ENCODE measurements at regions not wholly inside any gene's neighbourhood (a gene's known extent, or its start where the extent isn't known, plus 50 kb on each side); places are given as distances from the start of the nearest gene placed in this dataset.

- Histone ChIP-seq H3K23ac (ENCODE audit: low read depth, low read length, poor library complexity) (no peak overlapping the region), H3K18ac (ENCODE audit: low read length) (no peak overlapping the region), H2BK5ac (ENCODE audit: low read length) (no peak overlapping the region), H2BK120ac (ENCODE audit: low read depth, low read length) (no peak overlapping the region), H3K9ac (ENCODE audit: low read depth, low read length, poor library complexity) (no peak overlapping the region), H3K4me3 (ENCODE audit: low read length in 2 of 2) (no peak overlapping the region), H4K91ac (ENCODE audit: low read depth, low read length, poor library complexity) (no peak overlapping the region), H3K9me3 (replicated peaks in 1 of 2; ENCODE audit: control insufficient read depth in 2 of 2, insufficient read depth in 1 of 2, low read depth in 1 of 2, low read length in 2 of 2) (no peaks in the 10 kb centered on the region), H3K36me3 (replicated peaks in 1 of 2; ENCODE audit: control insufficient read depth in 2 of 2, insufficient read depth in 2 of 2, low read length in 2 of 2) (no peaks in the 10 kb centered on the region), H2AFZ (ENCODE audit: low read length) (no peak overlapping the region), H2BK12ac (ENCODE audit: low read length) (no peak overlapping the region), H2BK15ac (ENCODE audit: low read length) (no peak overlapping the region), H3K4me1 (ENCODE audit: control insufficient read depth in 2 of 2, insufficient read depth in 1 of 2, low read depth in 1 of 2, low read length in 2 of 2) (no peaks in the 10 kb centered on the region), H3K27ac (replicated peaks; ENCODE audit: low read length) (no peak overlapping the region), H3K4me2 (ENCODE audit: insufficient read depth, low read length, poor library complexity, severe bottlenecking) (no peak overlapping the region), H3K14ac (ENCODE audit: low read length) (no peak overlapping the region), H4K8ac (ENCODE audit: low read depth, low read length) (no peak overlapping the region), H3K27me3 (ENCODE audit: control insufficient read depth in 3 of 3, insufficient read depth in 3 of 3, low read depth in 1 of 3, low read length in 3 of 3) (no peaks in the 10 kb centered on the region), H3K79me1 (ENCODE audit: low read depth, low read length) (no peaks in the 10 kb centered on the region), H2AK5ac (ENCODE audit: low read depth, low read length) (no peak overlapping the region), H3K4ac (ENCODE audit: low read length) (no peak overlapping the region)
- no peak for DNase-seq (ENCODE audit: low spot score)
- WGBS, 2 donors (ENCODE audit: extremely low coverage in 2 of 2, insufficient read length in 2 of 2, insufficient replicate concordance in 1 of 2), result no CpG with 5 or more reads among the region's 3 CpGs
These were observed 818.7 kb upstream of the PCDH9 start for GRCh38 chr13:68048802-68049359.

GRCh38 chr13:68047889-68048288, 817.8 kb upstream of the PCDH9 start:
- Histone ChIP-seq H4K8ac (ENCODE audit: low read depth, low read length) (no peak overlapping the region), H4K91ac (ENCODE audit: low read depth, low read length, poor library complexity) (no peak overlapping the region), H2BK12ac (ENCODE audit: low read length) (no peak overlapping the region), H2BK120ac (ENCODE audit: low read depth, low read length) (no peak overlapping the region), H2AFZ (ENCODE audit: low read length) (no peak overlapping the region), H3K27ac (replicated peaks; ENCODE audit: low read length) (no peak overlapping the region), H2AK5ac (ENCODE audit: low read depth, low read length) (no peak overlapping the region), H3K4me3 (ENCODE audit: low read length in 2 of 2) (no peak overlapping the region), H3K36me3 (replicated peaks in 1 of 2; ENCODE audit: control insufficient read depth in 2 of 2, insufficient read depth in 2 of 2, low read length in 2 of 2) (no peaks in the 10 kb centered on the region), H2BK15ac (ENCODE audit: low read length) (no peak overlapping the region), H3K27me3 (ENCODE audit: control insufficient read depth in 3 of 3, insufficient read depth in 3 of 3, low read depth in 1 of 3, low read length in 3 of 3) (no peaks in the 10 kb centered on the region), H3K18ac (ENCODE audit: low read length) (no peak overlapping the region), H3K4me2 (ENCODE audit: insufficient read depth, low read length, poor library complexity, severe bottlenecking) (no peak overlapping the region), H3K4ac (ENCODE audit: low read length) (no peak overlapping the region), H3K14ac (ENCODE audit: low read length) (no peak overlapping the region), H3K9ac (ENCODE audit: low read depth, low read length, poor library complexity) (no peak overlapping the region), H3K79me1 (ENCODE audit: low read depth, low read length) (no peaks in the 10 kb centered on the region), H3K23ac (ENCODE audit: low read depth, low read length, poor library complexity) (no peak overlapping the region), H3K9me3 (replicated peaks in 1 of 2; ENCODE audit: control insufficient read depth in 2 of 2, insufficient read depth in 1 of 2, low read depth in 1 of 2, low read length in 2 of 2) (no peaks in the 10 kb centered on the region), H2BK5ac (ENCODE audit: low read length) (no peak overlapping the region), H3K4me1 (ENCODE audit: control insufficient read depth in 2 of 2, insufficient read depth in 1 of 2, low read depth in 1 of 2, low read length in 2 of 2) (no peaks in the 10 kb centered on the region)
- WGBS, 2 donors (ENCODE audit: extremely low coverage in 2 of 2, insufficient read length in 2 of 2, insufficient replicate concordance in 1 of 2), result no CpG with 5 or more reads among the region's 3 CpGs
- no peak for DNase-seq (ENCODE audit: low spot score)

- Histone ChIP-seq H3K4me2 (ENCODE audit: insufficient read depth, low read length, poor library complexity, severe bottlenecking) (no peak overlapping the region), H3K36me3 (replicated peaks in 1 of 2; ENCODE audit: control insufficient read depth in 2 of 2, insufficient read depth in 2 of 2, low read length in 2 of 2) (no peaks in the 10 kb centered on the region), H2BK15ac (ENCODE audit: low read length) (no peak overlapping the region), H3K4me3 (ENCODE audit: low read length in 2 of 2) (no peak overlapping the region), H3K27ac (replicated peaks; ENCODE audit: low read length) (no peak overlapping the region), H3K27me3 (ENCODE audit: control insufficient read depth in 3 of 3, insufficient read depth in 3 of 3, low read depth in 1 of 3, low read length in 3 of 3) (no peaks in the 10 kb centered on the region), H4K8ac (ENCODE audit: low read depth, low read length) (no peak overlapping the region), H3K9me3 (replicated peaks in 1 of 2; ENCODE audit: control insufficient read depth in 2 of 2, insufficient read depth in 1 of 2, low read depth in 1 of 2, low read length in 2 of 2) (no peaks in the 10 kb centered on the region), H3K4me1 (ENCODE audit: control insufficient read depth in 2 of 2, insufficient read depth in 1 of 2, low read depth in 1 of 2, low read length in 2 of 2) (no peaks in the 10 kb centered on the region), H2BK12ac (ENCODE audit: low read length) (no peak overlapping the region), H3K79me1 (ENCODE audit: low read depth, low read length) (no peaks in the 10 kb centered on the region), H3K23ac (ENCODE audit: low read depth, low read length, poor library complexity) (no peak overlapping the region), H2BK120ac (ENCODE audit: low read depth, low read length) (no peak overlapping the region), H2AK5ac (ENCODE audit: low read depth, low read length) (no peak overlapping the region), H2BK5ac (ENCODE audit: low read length) (no peak overlapping the region), H3K18ac (ENCODE audit: low read length) (no peak overlapping the region), H4K91ac (ENCODE audit: low read depth, low read length, poor library complexity) (no peak overlapping the region), H2AFZ (ENCODE audit: low read length) (no peak overlapping the region), H3K4ac (ENCODE audit: low read length) (no peak overlapping the region), H3K9ac (ENCODE audit: low read depth, low read length, poor library complexity) (no peak overlapping the region), H3K14ac (ENCODE audit: low read length) (no peak overlapping the region)
- WGBS, 2 donors (ENCODE audit: extremely low coverage in 2 of 2, insufficient read length in 2 of 2, insufficient replicate concordance in 1 of 2), result no CpG with 5 or more reads among the region's 2 CpGs
- no peak for DNase-seq (ENCODE audit: low spot score)
These were observed 816.8 kb upstream of the PCDH9 start for GRCh38 chr13:68046903-68047302.

GRCh38 chr13:68030152-68030809, 800.1 kb upstream of the PCDH9 start:
- Histone ChIP-seq H3K4me2 (ENCODE audit: insufficient read depth, low read length, poor library complexity, severe bottlenecking) (no peak overlapping the region), H3K79me1 (ENCODE audit: low read depth, low read length) (no peaks in the 10 kb centered on the region), H3K9me3 (replicated peaks in 1 of 2; ENCODE audit: control insufficient read depth in 2 of 2, insufficient read depth in 1 of 2, low read depth in 1 of 2, low read length in 2 of 2) (no peaks in the 10 kb centered on the region), H3K27ac (replicated peaks; ENCODE audit: low read length) (no peak overlapping the region), H2BK12ac (ENCODE audit: low read length) (no peak overlapping the region), H2AFZ (ENCODE audit: low read length) (no peak overlapping the region), H4K91ac (ENCODE audit: low read depth, low read length, poor library complexity) (no peak overlapping the region), H3K18ac (ENCODE audit: low read length) (no peak overlapping the region), H2BK5ac (ENCODE audit: low read length) (no peak overlapping the region), H3K4ac (ENCODE audit: low read length) (no peak overlapping the region), H3K4me1 (ENCODE audit: control insufficient read depth in 2 of 2, insufficient read depth in 1 of 2, low read depth in 1 of 2, low read length in 2 of 2) (no peaks in the 10 kb centered on the region), H3K4me3 (ENCODE audit: low read length in 2 of 2) (no peak overlapping the region), H3K36me3 (replicated peaks in 1 of 2; ENCODE audit: control insufficient read depth in 2 of 2, insufficient read depth in 2 of 2, low read length in 2 of 2) (no peaks in the 10 kb centered on the region), H2AK5ac (ENCODE audit: low read depth, low read length) (no peak overlapping the region), H3K14ac (ENCODE audit: low read length) (no peak overlapping the region), H3K9ac (ENCODE audit: low read depth, low read length, poor library complexity) (no peak overlapping the region), H4K8ac (ENCODE audit: low read depth, low read length) (no peak overlapping the region), H2BK15ac (ENCODE audit: low read length) (no peak overlapping the region), H3K23ac (ENCODE audit: low read depth, low read length, poor library complexity) (no peak overlapping the region), H2BK120ac (ENCODE audit: low read depth, low read length) (no peak overlapping the region), H3K27me3 (ENCODE audit: control insufficient read depth in 3 of 3, insufficient read depth in 3 of 3, low read depth in 1 of 3, low read length in 3 of 3) (no peaks in the 10 kb centered on the region)
- WGBS, 2 donors (ENCODE audit: extremely low coverage in 2 of 2, insufficient read length in 2 of 2, insufficient replicate concordance in 1 of 2), result no CpG with 5 or more reads among the region's 1 CpG
- no peak for DNase-seq (ENCODE audit: low spot score)
